H1 (cell line): ENCODE measurements at regions not wholly inside any gene's neighbourhood (a gene's known extent, or its start where the extent isn't known, plus 50 kb on each side); places are given as distances from the start of the nearest gene placed in this dataset.

Experiments
- CTCF ChIA-PET: fragments of 300-600 bp; sonication (Branson Sonifier 250); formaldehyde crosslinking; loops from one replicate; lab custom pipeline; 2021; ENCODE audit not compliant: partially characterized antibody; lab: Charles Lee
- POLR2A ChIA-PET: fragments of 300-600 bp; sonication (Branson Sonifier 250); formaldehyde crosslinking; loops from one replicate; lab custom pipeline; 2021; ENCODE audit warnings: inconsistent platforms; ENCODE audit not compliant: partially characterized antibody; lab: Charles Lee
- DNase-seq, 2 experiments: peaks; one replicate each; pipeline versions ENCODE4 v3.0.0 to v3.0.0-alpha.2; 2010 to 2022; ENCODE audit warnings: low spot score in 2 of 2, low read depth in 1 of 2, mixed read lengths in 1 of 2
- FAIRE-seq: peaks from 2 replicates; lab custom pipeline; 2011; peaks lifted over from hg19 to GRCh38; lab: Jason Lieb, UNC
- H2AFZ ChIP-seq: 2 replicates; pipeline ENCODE4 v1.8.1; 2012; ENCODE audit warnings: low read length, inconsistent platforms
- H2AK5ac ChIP-seq: 2 replicates; pipeline ENCODE4 v1.6.1; 2013; ENCODE audit warnings: low read depth, low read length
- H2BK120ac ChIP-seq: replicated peaks from 2 replicates; pipeline ENCODE3; 2013; ENCODE audit warnings: low read depth, low read length, inconsistent platforms
- H2BK12ac ChIP-seq: 2 replicates; pipeline ENCODE4 v1.6.1; 2013; ENCODE audit warnings: low read depth, low read length
- H2BK15ac ChIP-seq: 2 replicates; pipeline ENCODE4 v1.6.1; 2013; ENCODE audit warnings: low read length
- H2BK20ac ChIP-seq: 2 replicates; pipeline ENCODE4 v1.6.1; 2013; ENCODE audit warnings: low read length
- H2BK5ac ChIP-seq: 2 replicates; pipeline ENCODE4 v1.6.1; 2013; ENCODE audit warnings: low read depth, low read length
- H3K14ac ChIP-seq: 2 replicates; pipeline ENCODE4 v1.6.1; 2013; ENCODE audit warnings: inconsistent platforms; ENCODE audit not compliant: insufficient read length
- H3K18ac ChIP-seq: 2 replicates; pipeline ENCODE4 v1.6.1; 2013; ENCODE audit warnings: low read length; ENCODE audit errors: extremely low read depth
- H3K23ac ChIP-seq: 2 replicates; pipeline ENCODE4 v1.6.1; 2013; ENCODE audit warnings: inconsistent platforms; ENCODE audit not compliant: insufficient read length
- H3K23me2 ChIP-seq: 2 replicates; pipeline ENCODE4 v1.6.1; 2013; ENCODE audit warnings: low read depth, low read length
- H3K27ac ChIP-seq: 2 replicates; pipeline ENCODE4 v1.6.1; 2011; ENCODE audit warnings: low read depth, low read length, inconsistent platforms
- H3K27me3 ChIP-seq, 4 experiments: replicated peaks in 1 of 4; 1 replicate in 1 of 4; 2 replicates in 3 of 4; pipeline versions ENCODE4 v1.6.1 to v1.8.1; 2011 to 2013; ENCODE audit warnings: low read length in 3 of 4, mild to moderate bottlenecking in 3 of 4, inconsistent platforms in 2 of 4, mixed read lengths in 2 of 4, moderate library complexity in 1 of 4; ENCODE audit not compliant: control insufficient read depth in 3 of 4, insufficient read depth in 3 of 4; ENCODE audit errors: extremely low read depth in 1 of 4
- H3K36me3 ChIP-seq, 4 experiments: 2 replicates each; pipeline versions ENCODE4 v1.6.1 to v1.8.1; 2011 to 2013; ENCODE audit warnings: mild to moderate bottlenecking in 4 of 4, low read length in 3 of 4, moderate library complexity in 2 of 4, control low read depth in 1 of 4, inconsistent platforms in 1 of 4; ENCODE audit not compliant: insufficient read depth in 4 of 4, control insufficient read depth in 2 of 4
- H3K4ac ChIP-seq: replicated peaks from 2 replicates; pipeline ENCODE3; 2013; ENCODE audit warnings: low read length, low read depth, mixed read lengths, inconsistent platforms; ENCODE audit not compliant: insufficient read length
- H3K4me1 ChIP-seq, 4 experiments: replicated peaks in 1 of 4; 1 replicate in 1 of 4; 2 replicates in 3 of 4; pipeline versions ENCODE4 v1.6.1 to v1.8.1; 2011 to 2013; ENCODE audit warnings: low read length in 3 of 4, inconsistent platforms in 2 of 4, mixed read lengths in 1 of 4; ENCODE audit not compliant: insufficient read depth in 4 of 4, control insufficient read depth in 3 of 4
- H3K4me2 ChIP-seq, 2 experiments: 2 replicates each; pipeline versions ENCODE4 v1.6.1 to v1.8.1; 2011 to 2013; ENCODE audit warnings: low read depth in 2 of 2, low read length in 2 of 2, control low read depth in 1 of 2, inconsistent platforms in 1 of 2, mild to moderate bottlenecking in 1 of 2; ENCODE audit not compliant: insufficient read depth in 1 of 2
- H3K4me3 ChIP-seq, 4 experiments: fragments of 200-600, 300-600 bp in 1 of 4; sonication (generic), shearing (Covaris generic), sonication (Bioruptor Twin) in 1 of 4; 2 replicates each; pipeline versions ENCODE4 v1.5.1 to v1.8.1; 2011 to 2016; ENCODE audit warnings: low read length in 4 of 4, low read depth in 3 of 4, control low read depth in 2 of 4, inconsistent platforms in 2 of 4, mild to moderate bottlenecking in 2 of 4, mixed read lengths in 1 of 4, moderate library complexity in 1 of 4; ENCODE audit not compliant: insufficient read depth in 2 of 4; ENCODE audit errors: extremely low read depth in 1 of 4
- H3K56ac ChIP-seq: replicated peaks from 2 replicates; pipeline ENCODE3; 2013; ENCODE audit warnings: low read depth, mild to moderate bottlenecking, mixed read lengths, low read length, inconsistent platforms; ENCODE audit not compliant: insufficient read length
- H3K79me1 ChIP-seq: 2 replicates; pipeline ENCODE4 v1.6.1; 2013; ENCODE audit warnings: low read depth, low read length, control low read depth
- H3K79me2 ChIP-seq, 2 experiments: 2 replicates each; pipeline versions ENCODE4 v1.6.1 to v1.8.1; 2012 to 2013; ENCODE audit warnings: low read length in 2 of 2, mild to moderate bottlenecking in 2 of 2, inconsistent platforms in 1 of 2; ENCODE audit not compliant: insufficient read depth in 2 of 2, control insufficient read depth in 1 of 2
- H3K9ac ChIP-seq, 4 experiments: replicated peaks in 1 of 4; 1 replicate in 1 of 4; 2 replicates in 3 of 4; pipeline versions ENCODE4 v1.6.1 to v1.8.1; 2011 to 2013; ENCODE audit warnings: low read depth in 3 of 4, low read length in 3 of 4, control low read depth in 2 of 4, mild to moderate bottlenecking in 2 of 4, moderate library complexity in 2 of 4, inconsistent platforms in 1 of 4; ENCODE audit errors: extremely low read depth in 1 of 4
- H3K9me3 ChIP-seq, 2 experiments: 2 replicates each; pipeline versions ENCODE4 v1.6.1 to v1.8.1; 2012 to 2013; ENCODE audit warnings: mild to moderate bottlenecking in 2 of 2, moderate library complexity in 2 of 2, control low read depth in 1 of 2, inconsistent platforms in 1 of 2, low read depth in 1 of 2, low read length in 1 of 2, mixed read lengths in 1 of 2; ENCODE audit not compliant: insufficient read depth in 2 of 2
- H4K20me1 ChIP-seq, 2 experiments: replicated peaks in 1 of 2; 2 replicates each; pipeline versions ENCODE3 to v1.8.1; 2011 to 2013; ENCODE audit warnings: inconsistent platforms in 2 of 2, low read length in 2 of 2, mild to moderate bottlenecking in 1 of 2; ENCODE audit not compliant: insufficient read depth in 2 of 2, control insufficient read depth in 1 of 2
- H4K5ac ChIP-seq: 2 replicates; pipeline ENCODE4 v1.6.1; 2013; ENCODE audit warnings: low read length, low read depth, mixed read lengths, inconsistent platforms; ENCODE audit not compliant: insufficient read length
- H4K8ac ChIP-seq: 2 replicates; pipeline ENCODE4 v1.8.0; 2013; ENCODE audit warnings: mild to moderate bottlenecking, moderate library complexity, low read length, inconsistent platforms; ENCODE audit not compliant: insufficient read depth; ENCODE audit errors: extremely low read depth
- H4K91ac ChIP-seq: replicated peaks from 2 replicates; pipeline ENCODE3; 2013; ENCODE audit warnings: low read length, mixed read lengths, inconsistent platforms; ENCODE audit not compliant: insufficient read length
- RNF2 ChIP-seq: fragments of 200-900, 300-1000 bp; sonication (generic); IDR thresholded peaks from 2 replicates; pipeline ENCODE4 v1.7.1; 2016; ENCODE audit warnings: borderline replicate concordance, low read depth, mild to moderate bottlenecking, antibody characterized with exemption, low read length; ENCODE audit not compliant: poor library complexity, severe bottlenecking; ENCODE audit errors: missing control alignments
- SIN3A ChIP-seq, 2 experiments: IDR thresholded peaks in 1 of 2; conservative IDR thresholded peaks in 1 of 2; 2 replicates each; pipeline ENCODE4 v1.6.1; 2011 to 2012; ENCODE audit warnings: low read length in 2 of 2, improper control_type of control experiment in 1 of 2, low read depth in 1 of 2, mild to moderate bottlenecking in 1 of 2
- SP2 ChIP-seq: IDR thresholded peaks from 2 replicates; pipeline ENCODE4 v1.6.1; 2012; ENCODE audit warnings: mild to moderate bottlenecking, low read length, inconsistent platforms
- SUZ12 ChIP-seq: fragments of 200-600 bp; sonication (generic); IDR thresholded peaks from 2 replicates; pipeline ENCODE4 v1.6.1; 2012; ENCODE audit warnings: mild to moderate bottlenecking, inconsistent platforms, low read length, moderate library complexity, mixed read lengths
- YY1 ChIP-seq: IDR thresholded peaks from 2 replicates; pipeline ENCODE4 v1.6.1; 2011; ENCODE audit warnings: low read depth, mild to moderate bottlenecking, low read length
- WGBS, 2 experiments: shearing (Covaris generic) in 1 of 2; methylation state at CpG; one replicate each; pipeline versions ENCODE4 v1.1.6 to v1.1.7; 2013 to 2015; ENCODE audit warnings: low lambda C conversion rate in 2 of 2, mixed read lengths in 2 of 2, inconsistent platforms in 1 of 2, low coverage in 1 of 2, missing lambda C conversion rate in 1 of 2; ENCODE audit not compliant: insufficient replicate concordance in 2 of 2, insufficient coverage in 1 of 2, insufficient read length in 1 of 2; ENCODE audit errors: extremely low coverage in 1 of 2, missing lambda C conversion rate in 1 of 2; 5-methylcytosine and 5-hydroxymethylcytosine counted together

DNA sequence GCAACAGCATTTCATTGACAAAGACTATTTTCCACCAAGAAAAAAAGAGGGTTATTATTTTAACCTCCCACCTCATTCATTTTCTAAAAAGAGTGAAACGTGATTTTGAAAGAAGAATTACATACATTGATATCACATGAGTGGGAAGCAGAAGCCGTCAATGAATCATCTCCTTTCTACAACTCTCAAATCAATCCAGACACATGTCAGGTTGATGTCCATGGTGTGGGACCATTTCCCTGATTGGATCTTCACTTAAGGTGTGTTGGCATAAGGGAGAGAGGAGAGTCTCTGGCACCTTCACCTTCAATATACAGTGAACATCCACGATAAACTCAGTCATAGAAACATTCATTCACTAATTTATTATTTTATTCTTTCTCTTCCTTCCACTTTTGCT is 1095.1 kb downstream of the BCL11B start:
- Histone ChIP-seq H3K4me2 (no peak overlapping the region), H3K27me3 (no peaks in the 10 kb centered on the region), H2AFZ (no peak overlapping the region), H2BK120ac (no peak overlapping the region), H2BK12ac (no peak overlapping the region), H2BK15ac (no peak overlapping the region), H4K91ac (no peak overlapping the region), H4K8ac (no peak overlapping the region), H3K14ac (no peak overlapping the region), H4K5ac (no peak overlapping the region), H4K20me1 (no peaks in the 10 kb centered on the region), H3K9me3 (no peaks in the 10 kb centered on the region), H3K27ac (no peak overlapping the region), H3K9ac (no peak overlapping the region), H3K79me1 (no peaks in the 10 kb centered on the region), H3K79me2 (no peaks in the 10 kb centered on the region), H3K23ac (no peak overlapping the region), H2BK20ac (no peak overlapping the region), H3K4me1 (no peaks in the 10 kb centered on the region; a peak in 1 of 7 replicates), H2AK5ac (no peak overlapping the region), H3K23me2 (no peaks in the 10 kb centered on the region), H3K4me3 (no peak overlapping the region), H2BK5ac (no peak overlapping the region), H3K4ac (no peak overlapping the region), H3K56ac (no peak overlapping the region), H3K36me3 (no peaks in the 10 kb centered on the region), H3K18ac (no peak overlapping the region)
- 87% methylated on average over 3 of the region's 3 CpGs; no CpG with 5 or more reads in 1 of the 2 experiments for WGBS, 2 experiments
- CTCF ChIA-PET, result no interaction called here
- POLR2A ChIA-PET, result no interaction called here
- DNase-seq, result no peak
- TF ChIP-seq YY1, result no peak
- no peak for TF ChIP-seq SUZ12
- no peak for TF ChIP-seq SP2
- TF ChIP-seq SIN3A (conservative IDR thresholded peaks at IDR 0.05 in 1 of 2, IDR thresholded peaks at IDR 0.05 in 1 of 2; ENCODE audit: low read depth in 1 of 2, low read length in 2 of 2), result no peak
- no peak for TF ChIP-seq RNF2
- FAIRE-seq, result no peak
